Hippocampal formation (tissue), 2 donors: ENCODE measurements at regions not wholly inside any gene's neighbourhood (a gene's known extent, or its start where the extent isn't known, plus 50 kb on each side); places are given as distances from the start of the nearest gene placed in this dataset.
"Not testable (repeated sequence)": the region's sequence is repeated elsewhere in the genome, so short reads cannot be mapped to it uniquely, and the experiment has no call there.

Experiments used
- DNase-seq, 2 donors: peaks; one replicate each; lab custom pipeline; 2025; lab: John Stamatoyannopoulos, UW

DNA sequence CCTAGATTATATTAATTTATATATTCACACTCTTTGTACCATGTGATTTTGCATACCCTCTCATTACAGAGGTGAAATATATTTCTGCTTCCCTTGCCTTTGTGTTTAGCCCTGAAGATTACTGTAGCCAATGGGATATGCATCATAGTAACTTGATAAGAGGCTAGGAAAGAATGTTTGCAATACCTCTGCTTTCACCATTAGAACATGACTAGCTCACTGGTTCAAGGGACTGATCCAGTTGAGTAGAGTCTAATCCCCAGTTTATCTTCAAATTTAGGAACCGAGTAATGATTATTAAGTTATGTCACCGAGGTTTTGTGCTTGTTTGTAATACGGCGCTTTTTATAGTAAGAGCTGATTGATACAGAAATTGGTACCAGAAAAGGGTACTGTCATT, 552.6 kb upstream of the GJE1 start:
- DNase-seq = no peak

DNA sequence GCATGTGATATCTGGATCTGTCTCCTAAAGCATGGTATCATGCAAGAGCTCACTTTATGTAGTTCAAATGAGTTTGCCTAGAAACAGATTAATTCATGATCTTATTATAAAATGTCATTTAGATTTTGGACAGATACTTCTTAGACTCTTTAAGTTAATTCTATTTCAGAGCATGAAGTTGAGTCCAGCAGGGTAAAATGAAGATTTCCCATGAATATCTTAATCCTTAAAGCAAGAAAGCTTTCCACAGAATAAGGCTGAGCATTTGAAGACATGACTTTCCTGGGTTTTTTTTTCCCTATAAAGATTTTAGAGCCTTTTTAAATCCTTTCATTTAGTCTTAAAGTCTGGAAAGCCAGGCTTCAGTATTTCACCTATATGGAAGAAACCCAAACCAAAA, 556.0 kb upstream of the GJE1 start:
- no peak for DNase-seq

DNA sequence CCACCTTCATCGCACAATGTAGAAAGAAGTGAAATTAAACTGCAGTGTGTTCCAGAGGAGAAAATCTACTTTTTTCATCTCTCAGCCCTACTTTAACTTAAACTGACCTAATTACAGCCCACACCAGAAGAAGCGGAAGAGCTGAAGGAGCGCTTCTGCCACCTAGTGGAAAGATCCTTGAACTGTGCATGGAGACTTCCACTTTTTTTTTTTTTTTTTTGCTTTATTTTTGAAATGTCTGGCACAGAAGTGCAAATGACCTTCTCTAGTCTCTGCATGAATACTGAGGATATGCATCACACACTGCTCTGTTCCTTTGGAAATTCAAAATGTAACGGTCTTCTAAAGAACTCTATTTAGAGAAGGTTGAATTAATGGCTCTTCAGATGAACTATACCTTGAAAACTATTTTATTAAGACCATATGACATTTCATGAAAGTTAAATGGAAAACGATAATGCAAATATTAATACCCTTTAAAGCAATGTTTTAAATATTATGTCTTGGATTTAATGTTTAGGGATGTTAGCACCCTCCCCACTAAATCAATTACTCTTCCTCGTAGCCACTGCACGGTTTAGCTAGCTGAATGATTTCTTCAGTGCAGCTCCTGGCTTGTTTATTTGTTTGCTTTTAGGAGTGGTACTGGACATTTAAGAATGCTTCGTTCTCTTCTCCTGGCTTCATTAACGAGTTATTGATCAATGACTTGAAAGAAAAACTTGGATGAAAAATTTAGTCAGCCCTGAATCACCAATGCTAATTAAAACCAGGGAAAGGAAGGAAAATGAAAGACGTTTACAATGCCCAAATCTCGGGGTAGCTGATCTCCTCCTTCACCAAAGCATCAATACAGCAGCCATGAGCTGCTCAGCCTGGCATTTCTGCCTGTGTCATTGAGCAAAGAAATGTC, 569.6 kb upstream of the GJE1 start:
- DNase-seq = peak in 1 of 2 donors; percentile 86

DNA sequence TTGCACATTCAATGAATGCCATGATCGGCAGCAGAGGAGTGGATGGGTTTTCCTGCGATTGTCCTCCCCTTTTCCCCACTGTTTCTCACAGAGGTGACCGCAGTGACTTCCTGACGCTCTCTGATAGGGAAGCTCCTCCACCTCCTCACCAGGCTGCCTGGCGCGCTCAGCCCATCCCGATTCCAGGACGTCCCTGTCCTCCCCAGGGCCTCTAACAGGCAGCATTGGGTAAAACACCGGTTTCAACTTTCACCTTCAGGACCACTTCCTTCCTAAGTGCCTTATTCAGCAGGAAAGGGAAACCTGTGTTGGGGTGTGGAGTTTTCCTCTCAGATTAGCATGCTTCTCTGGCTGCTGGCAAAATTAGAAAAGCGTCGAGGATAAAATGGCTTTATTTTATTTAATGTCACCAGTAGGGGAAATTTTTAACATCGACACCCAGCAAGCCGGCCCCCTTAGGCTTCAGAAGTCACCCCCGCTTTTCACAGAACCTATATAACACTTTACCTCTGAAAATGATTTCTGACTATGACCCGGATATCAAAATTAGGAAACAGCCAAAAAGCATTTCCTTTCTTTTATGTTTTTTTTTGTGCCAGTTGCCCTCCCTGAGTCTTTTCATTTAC, 570.4 kb upstream of the GJE1 start:
- DNase-seq = peak in 1 of 2 donors; percentile 6

DNA sequence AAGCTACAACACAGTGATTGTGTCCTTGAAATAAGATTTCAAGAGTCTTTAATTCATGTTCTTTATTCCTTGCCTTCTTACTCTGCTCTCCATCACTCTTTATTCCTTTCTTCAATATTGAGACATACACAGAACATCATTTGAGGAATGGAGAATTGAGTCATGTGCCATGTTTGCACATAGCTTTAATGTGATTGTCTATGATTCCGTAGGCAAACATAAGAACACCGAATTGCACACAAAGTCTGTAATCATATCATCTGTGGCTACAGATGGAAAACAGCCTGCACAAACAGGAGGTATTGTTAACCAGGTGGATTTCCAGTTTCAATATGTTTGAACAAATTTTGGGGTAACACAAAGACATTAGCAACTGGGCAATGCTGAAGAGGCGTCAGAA, 571.6 kb upstream of the GJE1 start:
- no peak for DNase-seq

DNA sequence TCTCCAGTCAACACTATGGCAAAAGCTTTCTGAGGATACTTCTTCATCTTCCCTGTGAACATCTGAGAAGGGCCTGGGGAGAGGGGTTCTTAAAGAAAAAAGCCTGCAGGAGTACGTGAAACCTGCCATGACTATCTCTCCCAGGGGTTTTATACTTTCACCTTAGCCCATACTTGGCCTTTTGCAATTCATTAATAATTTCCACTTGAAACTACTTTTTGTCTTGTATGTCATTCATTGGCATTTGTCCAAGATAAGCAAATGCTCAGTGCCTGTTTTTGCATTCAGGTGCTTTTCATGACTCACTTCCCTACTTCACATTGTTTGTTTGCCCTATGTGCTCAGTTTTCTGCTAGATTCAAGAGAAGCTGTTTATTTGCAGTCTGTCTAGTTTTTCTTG, 580.3 kb upstream of the GJE1 start:
- DNase-seq = no peak

DNA sequence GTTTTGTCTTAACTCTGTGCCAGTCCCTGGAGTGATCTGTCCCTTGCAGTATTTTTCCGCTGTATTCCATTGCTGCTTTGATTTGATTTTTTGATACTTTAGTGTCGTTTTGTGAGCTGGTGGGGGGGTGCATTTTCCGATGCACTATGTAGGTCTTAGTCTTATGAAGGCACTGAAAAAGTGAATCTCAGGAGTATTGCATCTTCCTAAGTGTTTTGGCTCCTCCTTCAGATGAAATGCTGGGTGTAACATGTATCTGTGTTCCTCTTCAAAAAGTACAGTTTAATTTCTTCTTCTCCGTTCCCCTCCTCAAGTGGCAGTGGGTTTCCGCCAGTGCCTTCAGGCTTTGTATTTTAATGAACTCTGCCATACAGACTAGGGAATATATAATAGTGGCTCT, 580.7 kb upstream of the GJE1 start:
- no peak for DNase-seq

DNA sequence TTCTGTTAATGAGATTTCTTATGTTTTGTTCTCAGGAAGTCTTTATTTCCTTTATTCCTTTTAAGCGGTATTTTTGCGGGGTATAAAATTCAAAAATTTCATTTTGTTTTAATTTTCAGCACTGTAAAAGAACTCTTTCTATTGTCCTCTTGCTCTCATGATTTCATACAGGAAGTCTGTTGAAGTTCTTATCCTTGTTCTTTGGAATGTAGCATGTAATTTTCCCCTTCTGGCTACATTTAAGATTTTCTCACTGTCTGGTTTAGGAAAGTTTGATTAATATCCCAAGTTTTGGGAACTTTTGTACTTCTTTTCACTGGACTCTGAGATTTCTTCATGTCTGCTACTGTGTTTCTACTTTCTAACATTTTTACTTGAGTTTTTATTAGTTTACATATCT, 581.4 kb upstream of the GJE1 start:
- DNase-seq = no peak

DNA sequence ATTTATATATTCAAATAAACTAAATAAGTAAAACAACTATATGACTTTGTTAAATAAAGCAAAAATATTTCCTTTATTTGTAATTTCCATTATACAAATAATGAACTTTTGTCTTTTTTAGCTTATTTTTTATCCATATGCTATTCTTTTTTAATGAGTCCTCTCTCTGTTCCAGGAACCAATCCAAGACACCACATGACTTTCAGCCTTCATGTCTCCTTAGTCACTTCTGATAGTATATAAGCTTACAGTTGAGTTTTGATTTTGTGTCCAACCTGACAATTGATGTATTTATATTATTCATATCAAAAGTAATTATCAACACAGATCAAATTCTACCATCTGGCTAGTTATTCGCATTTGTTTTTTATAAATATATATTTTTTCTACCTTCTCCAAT, 582.3 kb upstream of the GJE1 start:
- no peak for DNase-seq

DNA sequence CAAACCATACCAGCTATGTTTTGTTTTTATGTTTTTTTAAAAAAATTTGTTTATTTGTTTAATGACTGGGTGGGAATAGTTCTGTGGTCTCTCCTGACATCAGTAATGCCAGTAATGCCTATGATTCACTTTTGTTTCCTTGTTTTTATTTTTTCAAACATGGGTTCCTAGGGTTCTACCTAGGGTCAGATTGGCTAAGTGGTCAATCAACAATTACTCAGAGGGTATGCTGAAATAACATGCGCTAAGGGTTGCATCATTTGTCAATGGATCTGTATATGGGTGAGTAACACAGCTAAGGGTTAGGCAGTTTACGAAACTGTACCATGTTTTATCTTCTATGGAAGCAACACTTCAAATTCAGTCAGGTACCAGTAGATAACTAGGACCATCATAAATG, 583.8 kb upstream of the GJE1 start:
- no peak for DNase-seq

DNA sequence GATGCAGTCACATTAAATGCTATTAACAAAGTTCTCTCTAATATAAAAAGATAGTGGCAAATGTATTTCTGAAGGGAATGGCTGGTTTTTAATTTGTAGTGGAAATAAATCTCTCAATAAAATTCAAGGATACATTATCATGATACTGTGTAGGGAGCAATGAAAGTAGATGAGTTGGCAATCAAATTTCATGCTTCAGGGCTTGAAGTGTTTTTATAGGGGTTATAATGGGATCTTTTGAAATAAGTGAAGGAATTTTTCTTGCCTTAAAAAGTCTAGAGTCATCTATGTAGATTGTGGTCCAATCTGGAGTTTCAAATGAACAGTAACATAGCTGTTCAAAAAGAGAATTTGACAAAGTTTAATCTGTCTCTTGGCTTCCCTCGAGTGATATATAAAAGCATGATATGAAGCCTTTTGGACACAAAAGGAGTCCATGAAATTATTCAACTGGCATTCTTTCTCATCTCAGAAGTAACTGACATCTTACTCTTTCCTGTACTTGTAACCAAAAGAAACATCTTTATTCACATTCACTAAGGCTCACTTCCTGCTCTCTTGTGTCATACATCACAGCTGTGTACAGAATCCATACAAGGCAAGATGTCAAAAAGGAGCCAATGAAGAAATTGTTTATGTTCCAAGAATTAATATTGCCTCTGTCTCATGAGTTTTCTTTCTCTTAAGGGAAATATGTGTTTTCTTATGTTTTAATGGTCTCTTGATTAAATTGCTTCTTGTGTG, 591.0 kb upstream of the GJE1 start:
- no peak for DNase-seq

DNA sequence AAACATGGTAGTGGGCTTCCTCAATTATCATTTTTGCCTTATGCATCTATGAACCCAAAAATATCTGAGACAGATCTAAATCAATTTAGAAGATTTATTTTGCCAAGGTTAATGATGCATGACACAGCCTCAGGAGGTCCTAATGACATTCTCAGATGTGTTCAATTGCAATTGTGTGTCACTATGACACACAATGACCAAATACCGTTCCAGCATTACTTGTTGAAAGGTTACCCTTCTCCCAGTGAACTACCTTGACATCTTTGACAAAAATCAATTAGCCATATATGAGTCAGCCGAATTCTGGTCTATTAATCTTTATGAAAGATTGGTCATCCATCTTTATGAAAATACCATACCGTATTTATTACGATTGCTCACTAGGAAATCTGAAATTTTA, 592.5 kb upstream of the GJE1 start:
- DNase-seq = no peak

DNA sequence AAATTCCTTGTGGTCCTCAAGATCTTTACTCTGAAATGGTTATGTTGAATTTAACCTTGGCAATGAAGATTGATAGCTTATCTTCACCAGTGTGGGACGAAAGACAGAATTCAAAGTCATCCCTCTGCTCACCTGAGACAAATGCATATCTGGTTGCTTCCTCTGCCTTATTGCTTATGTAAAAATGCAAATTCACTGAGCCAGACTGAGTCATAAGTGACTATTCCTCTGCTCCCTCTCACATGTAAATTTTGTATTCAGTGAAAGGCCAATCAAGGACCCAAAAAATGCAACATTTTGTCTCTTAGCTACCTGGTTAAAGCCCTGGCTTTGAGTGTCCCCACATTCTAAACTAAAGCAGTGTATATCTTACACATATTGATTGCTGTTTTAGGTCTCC, 593.1 kb upstream of the GJE1 start:
- DNase-seq = no peak

DNA sequence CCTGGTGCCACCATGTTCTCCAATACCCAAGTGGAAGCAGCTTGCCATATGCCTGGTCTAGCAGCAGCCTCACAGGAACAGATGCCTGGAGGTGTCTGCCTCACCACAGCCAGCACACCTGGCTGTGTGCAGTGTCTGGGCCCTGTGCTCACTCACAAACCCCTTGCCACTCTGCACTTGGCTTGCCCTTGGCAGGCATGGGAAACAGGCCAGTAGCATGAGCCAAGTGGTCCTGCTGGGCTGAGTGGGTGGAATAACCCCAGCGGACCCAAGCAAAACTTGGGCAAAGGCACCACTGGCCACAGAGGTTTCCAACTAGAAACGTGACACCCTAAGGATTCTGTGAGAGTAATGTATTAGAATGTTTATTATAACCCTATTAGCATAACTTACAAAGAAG, 600.5 kb upstream of the GJE1 start:
- no peak for DNase-seq

DNA sequence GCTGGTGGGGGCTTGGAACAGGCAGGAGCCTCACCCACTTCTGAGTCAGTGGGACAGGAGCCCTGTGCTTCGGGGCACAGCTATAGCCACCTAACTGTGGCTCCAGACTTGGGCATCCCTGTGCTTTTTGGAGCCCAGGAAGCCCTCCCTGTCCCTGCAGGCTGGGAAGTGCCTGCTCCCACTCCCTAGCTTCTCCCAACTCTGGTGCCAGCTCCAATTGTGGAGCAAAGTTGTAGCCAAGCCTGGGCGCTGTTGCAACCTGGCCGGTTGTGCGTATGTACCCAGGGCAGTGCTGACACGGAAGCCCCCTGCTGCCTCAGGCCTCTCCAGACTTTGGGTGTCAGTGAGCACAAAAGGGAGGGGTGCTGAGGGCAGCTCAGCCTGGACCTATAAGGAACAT, 601.7 kb upstream of the GJE1 start:
- no peak for DNase-seq

DNA sequence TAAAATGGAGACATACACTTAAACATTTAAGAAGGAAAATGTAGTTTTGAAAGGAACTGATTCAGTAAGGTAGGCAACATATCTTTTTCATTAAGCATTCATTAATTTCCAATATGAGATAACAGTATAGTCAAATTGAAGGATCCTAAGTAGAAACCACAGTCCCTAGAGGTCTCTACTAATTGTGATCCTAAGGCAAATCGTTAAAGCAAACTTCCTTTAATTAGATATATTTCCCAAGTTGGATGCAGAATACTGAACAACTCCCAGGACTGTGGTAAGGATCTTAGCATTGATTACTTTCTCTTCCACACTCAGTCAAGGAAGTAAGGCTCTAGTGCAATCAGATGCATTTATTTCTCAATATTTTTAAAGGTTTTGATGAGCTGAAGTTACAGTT, 604.1 kb upstream of the GJE1 start:
- DNase-seq = no peak

DNA sequence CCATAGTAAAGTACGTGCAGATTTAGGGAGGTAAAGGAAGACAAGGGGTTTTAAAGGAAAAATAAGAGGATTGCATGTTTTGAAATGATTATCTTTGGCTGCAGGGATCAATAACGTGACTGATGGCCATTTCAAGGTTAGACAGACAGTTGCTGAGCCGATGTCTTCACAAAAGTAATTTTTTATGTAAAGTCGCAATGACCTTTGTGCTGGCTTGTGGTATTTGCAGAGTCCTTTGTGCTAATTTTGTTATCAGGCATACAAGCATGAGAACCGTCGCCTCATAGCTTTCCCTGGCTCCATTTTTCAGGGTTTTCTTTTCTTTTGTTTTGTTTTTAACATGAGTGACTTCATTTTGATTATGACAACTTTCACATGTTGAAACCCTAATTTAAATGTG, 605.7 kb upstream of the GJE1 start:
- DNase-seq = no peak

DNA sequence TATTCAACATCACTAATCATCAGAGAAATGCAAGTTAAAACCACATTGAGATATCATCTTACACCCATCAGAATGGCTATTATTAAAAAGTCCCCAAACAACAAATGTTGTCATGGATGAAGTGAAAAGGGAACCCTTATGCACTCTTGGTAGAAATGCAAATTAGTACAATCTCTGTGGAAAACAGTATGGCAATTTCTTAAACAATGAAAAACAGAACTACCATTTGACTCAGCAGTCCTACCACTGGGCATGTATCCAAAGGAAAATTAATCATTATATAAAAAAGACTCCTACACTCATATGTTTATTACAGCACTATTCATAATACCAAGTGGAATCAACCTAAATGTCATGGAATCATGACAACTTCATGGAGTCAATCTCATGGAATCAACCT, 611.3 kb upstream of the GJE1 start:
- DNase-seq = no peak

DNA sequence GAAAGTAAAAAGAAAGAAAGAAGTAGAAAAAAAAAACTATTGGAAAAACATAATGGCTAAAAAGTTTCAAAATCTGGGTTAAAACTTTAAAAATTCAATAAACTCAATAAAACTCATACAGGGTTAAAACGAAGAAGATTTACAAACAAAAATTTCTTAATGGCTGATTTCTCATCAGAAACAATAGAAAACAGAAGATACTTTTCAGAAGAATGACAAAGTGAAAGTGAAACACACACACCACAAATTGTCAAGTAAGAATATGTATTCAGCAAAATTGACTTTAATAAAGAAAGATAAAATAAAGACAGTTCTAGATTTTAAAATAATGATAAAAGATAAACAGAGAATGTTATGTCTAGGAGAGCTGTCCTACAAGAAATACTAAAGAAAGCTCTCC, 618.9 kb upstream of the GJE1 start:
- DNase-seq = no peak

DNA sequence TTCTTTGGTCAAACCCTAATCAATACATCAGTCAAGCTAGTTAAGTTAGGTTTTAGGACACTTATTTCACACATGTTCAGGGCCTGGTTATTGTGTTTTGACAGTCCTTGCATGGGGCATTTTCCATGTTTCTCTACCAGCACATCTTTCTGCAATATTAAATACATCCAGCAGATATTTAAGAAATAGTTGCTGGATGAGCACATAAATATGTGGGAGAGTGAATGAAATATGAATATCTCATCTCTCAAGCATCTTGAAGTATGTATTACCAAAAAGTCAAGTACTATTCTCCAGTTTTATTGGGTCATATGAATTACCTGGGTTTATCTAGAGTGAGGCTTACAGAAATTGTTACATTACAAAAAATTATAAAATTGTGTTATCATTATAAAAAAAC, 621.9 kb upstream of the GJE1 start:
- DNase-seq = no peak

DNA sequence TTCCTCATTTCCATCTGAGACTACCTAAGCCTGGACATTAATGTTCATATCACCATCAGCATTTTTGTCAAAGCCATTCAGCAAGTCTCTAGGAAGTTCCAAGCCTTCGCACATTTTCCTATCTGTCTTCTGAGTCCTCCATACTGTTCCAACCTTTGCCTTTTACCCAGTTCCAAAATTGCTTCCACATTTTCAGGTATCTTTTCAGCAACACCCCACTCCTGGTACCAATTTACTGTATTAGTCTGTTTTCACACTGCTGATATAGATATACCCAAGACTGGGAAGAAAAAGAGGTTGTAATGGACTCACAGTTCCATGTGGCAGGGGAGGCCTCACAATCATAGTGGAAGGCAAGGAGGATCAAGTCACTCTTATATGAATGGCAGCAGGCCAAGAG, 626.7 kb upstream of the GJE1 start:
- DNase-seq = not testable (repeated sequence)

DNA sequence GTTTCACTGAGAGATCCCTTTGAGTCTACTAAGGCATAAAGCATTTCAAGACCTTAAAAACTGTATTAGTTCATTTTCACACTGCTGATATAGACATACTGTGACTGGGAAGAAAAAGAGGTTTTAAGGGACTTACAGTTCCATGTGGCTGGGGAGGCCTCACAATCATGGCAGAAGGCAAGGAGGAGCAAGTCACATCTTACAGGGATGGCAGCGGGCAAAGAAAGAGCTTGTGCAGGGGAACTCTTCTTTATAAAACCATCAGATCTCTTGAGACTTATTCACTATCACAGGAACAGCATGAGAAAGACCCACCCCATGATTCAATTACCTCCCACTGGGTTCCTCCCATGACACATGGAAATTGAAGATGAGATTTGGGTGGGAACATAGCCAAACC, 628.4 kb upstream of the GJE1 start:
- DNase-seq = not testable (repeated sequence)

DNA sequence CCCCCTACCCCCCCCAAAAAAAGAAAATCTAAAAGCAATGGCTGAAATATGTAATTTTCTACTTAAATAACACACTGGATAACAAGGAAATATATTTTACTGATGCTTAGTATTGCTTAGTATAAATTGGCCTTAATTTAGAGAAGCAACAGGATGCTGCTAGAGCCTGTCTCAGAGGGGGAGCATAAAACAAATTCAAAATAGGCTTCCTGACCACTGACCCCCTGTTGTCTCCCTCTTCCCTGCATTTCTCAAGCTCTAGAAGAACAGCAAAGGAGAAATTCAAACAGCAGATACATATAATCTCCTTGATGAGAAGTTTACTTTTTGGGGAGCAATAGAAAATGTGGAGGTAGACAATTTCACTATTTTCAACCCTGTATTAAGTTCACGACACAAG, 631.1 kb upstream of the GJE1 start:
- DNase-seq = no peak
